Stimulated activated CD8-positive, alpha-beta memory T cell treated with anti-CD3 and anti-CD28 coated beads, Interleukin-7, amount 100 ng/mL, for 48 hours (primary cell): ENCODE measurements at regions not wholly inside any gene's neighbourhood (a gene's known extent, or its start where the extent isn't known, plus 50 kb on each side); places are given as distances from the start of the nearest gene placed in this dataset.
A peak's percentile ranks its signal among the peaks of the same experiment; 100 is the strongest.
"Not testable (repeated sequence)": the region's sequence is repeated elsewhere in the genome, so short reads cannot be mapped to it uniquely, and the experiment has no call there.

ENCODE experiments used
- DNase-seq, 2 donors: peaks; one replicate each; pipeline ENCODE4 v3.0.0-alpha.2; 2020; ENCODE audit warnings: low read depth in 1 of 2; ENCODE audit errors: extremely low read depth in 1 of 2

DNA sequence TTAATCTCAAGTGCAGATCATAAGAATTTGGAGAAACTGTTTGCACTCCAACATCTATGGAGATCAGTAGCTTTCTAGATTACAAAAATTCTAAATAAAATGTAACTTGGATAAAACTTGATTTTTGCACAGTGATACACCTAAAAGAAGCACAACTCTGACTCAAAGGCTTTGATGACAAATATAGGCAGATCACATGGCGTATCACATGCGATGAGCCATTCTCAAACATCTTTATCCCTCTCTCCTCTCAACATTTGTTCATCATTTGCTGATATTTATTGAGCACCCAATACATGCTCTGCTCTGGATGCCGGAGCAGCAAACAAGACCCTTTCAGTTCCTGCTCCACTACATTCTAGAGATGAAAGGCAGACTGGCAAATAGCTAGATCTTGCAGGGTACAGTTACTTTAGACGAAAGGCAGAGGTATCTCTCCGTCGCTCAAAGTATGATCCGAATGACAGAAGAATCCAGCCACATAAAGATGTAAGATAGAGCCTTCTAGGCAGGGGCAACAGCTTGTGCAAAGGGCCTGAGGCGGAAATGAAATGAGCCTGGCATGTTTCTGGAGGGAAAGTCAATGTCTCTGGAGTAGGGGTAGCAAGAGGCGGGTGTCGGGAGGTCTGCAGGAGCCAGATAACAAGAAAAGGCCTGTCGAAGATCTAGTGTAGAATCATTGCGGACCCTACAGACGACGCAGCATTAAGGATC, 145.8 kb upstream of the ERRFI1 start:
- no peak for DNase-seq

DNA sequence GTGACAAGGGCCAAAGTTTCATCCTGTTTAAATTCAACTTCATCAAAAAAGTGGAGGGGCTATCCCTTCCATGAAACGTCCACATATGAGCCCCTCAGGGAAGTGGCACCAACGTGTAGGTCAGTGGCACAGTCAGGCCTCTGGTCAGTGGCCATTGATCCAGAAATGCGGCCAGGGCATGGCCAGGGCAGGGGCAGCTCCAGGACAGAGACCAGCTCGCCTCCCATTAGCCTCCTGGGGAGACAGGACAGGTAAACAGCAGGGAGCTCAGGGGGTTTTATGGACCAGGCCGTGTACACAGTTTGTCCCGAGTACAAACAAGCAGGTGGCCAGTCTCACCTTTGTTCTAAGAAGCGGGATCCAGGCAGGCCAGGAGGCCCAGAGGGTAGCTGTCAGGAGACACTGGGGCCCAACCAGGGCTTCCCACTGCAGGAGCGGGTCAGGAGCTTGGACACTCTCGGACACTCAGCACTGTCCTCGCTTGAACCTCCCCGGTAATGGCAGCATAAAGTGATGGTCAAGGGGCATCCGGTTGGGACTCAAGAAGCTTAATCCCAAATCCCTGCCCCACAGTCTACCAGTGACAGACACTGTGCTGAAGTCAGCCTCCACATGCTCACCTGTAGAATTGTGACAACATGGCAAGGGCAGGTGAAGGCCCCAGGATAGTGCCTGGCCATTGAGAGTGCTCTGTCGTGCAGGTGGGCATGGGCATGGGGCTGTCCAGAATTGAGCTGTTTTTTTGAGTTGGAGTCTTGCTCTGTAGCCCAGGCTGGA, 144.1 kb upstream of the ERRFI1 start:
- DNase-seq = no peak

DNA sequence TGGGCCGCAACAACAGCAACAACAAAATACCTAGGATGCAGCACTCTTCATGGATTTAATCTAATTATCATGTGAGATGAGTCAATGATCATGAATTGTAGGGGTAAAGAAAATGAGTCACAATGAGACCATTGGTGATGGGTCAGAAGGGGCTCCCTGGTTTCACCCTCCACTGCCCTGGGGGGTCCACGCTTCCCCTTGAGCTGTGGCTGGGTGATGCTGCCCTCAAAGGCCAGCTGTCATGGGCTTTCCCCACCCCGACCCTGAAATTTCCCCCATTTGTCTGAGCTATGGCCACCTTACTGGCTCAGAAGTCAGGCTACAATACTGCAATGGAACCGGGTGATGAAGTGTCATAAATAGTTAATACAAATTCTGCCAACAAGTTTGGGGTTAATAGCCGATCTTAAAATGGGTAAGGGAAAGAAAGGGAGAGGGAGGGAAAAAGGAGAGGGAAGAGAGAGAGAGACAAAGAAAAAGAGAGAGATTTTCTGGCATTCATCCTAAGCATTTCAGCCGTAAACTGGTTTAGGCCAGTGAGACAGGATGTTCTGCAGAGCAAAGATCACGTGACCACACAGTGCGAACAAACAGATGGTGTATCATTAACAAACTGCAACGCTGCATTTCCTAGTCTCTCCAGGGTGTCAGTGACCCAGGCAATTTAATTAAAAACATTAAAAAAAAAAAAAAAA, 143.4 kb upstream of the ERRFI1 start:
- DNase-seq = no peak

DNA sequence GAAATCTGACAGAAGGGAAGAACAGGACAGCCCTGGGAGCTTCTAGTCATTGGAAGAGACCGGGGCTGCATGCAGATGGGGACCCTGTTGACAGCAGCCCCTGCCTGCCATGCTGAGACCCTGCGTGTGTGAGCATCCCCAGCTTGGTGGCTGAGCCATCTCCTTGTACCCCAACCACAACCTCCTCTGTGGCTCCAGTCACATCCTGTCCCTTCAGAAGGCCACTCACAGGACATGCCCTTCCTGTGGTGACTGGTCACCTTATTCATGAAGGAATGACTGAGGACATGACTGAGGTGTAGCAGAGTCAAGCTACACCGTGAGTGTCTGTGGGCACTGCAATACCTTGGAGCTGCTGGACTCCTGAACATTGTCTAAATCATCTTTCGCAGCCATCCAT, 141.8 kb upstream of the ERRFI1 start:
- no peak for DNase-seq

DNA sequence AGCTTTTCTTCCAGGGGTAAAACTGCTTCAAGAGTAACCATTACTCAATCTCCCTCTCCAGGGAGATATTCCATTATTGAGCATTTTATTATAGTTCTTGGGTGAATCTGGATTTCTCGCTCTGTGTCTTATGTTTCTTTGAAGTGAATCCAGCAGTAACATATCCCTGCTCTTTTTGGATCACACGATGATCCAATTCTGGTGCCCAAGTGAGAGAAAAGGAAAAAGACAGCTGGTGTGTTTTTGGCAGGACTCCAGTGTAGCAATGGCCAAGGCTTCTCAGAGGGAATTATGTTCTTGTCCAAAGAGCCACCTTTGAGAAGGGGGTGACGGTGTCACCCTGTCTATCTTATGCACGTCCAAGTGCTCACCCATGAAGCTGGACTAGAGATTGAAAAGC, 140.3 kb upstream of the ERRFI1 start:
- no peak for DNase-seq

DNA sequence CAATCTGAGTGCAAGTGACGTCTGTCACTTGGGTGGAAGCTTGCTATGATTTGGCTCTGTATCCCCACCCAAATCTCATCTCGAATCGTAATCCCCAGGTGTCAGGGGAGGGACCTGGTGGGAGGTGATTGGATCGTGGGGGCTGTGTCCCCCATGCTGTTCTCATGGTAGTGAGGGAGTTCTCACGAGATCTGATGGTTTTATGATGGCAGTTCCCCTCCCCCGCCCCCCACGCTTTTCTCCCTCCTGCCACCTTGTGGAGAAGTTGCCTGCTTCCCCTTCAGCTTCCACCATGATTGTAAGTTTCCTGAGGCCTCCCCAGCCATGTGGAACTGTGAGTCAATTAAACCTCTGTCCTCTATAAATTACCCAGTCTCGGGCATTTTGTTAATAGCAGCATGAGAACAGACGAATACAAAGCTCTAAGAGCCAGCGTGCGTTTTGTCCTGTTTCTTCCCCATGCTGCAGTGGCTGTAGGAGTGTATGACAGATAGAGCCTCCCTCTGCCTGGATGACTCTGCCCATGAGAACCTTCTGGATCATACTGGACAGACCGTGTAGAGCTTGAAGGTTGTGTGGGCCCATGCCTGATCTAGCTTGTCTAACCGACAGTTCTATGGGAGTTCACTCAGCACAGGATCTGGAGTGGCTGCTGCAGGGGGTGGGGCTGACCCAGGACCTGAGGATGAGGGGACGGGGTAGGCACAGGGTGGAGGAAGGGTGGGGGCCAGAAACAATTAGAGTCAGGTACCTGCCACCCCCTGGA, 139.7 kb upstream of the ERRFI1 start:
- no peak for DNase-seq

DNA sequence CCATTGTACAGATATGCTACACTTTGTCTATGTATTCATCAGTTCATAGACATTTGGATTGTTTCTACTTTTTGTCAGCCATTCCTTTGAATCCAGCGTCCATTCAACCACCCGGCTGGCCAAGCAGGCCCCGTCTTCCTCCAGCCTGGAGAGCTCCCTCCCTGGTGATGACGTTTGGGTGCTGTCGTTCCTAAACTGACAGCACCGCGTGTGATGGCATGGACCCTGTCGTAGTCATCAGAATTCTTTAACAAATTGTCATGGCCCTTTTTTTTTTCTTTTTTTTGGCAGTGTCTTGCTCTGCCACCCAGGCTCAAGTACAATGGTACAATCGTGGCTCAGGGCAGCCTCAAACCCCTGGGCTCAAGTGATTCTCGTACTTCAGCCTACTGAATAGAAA, 138.6 kb upstream of the ERRFI1 start:
- no peak for DNase-seq

DNA sequence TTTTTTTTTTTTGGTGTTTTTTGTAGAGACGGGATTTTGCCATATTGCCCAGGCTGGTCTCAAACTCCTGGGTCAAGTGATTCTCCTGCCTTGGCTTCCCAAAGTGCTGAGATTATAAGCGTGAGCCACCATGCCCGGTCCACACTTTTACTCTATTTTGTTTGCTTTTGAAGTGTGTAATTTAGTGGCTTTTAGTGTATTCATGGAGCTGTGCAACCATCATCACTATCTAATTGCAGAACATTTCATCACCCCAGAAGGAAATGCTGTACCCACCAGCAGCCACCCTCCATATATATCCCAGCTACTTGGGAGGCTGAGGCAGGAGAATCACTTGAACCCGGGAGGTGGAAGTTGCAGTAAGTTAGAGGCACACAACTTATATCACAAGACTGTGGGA, 136.9 kb upstream of the ERRFI1 start:
- DNase-seq = no peak

DNA sequence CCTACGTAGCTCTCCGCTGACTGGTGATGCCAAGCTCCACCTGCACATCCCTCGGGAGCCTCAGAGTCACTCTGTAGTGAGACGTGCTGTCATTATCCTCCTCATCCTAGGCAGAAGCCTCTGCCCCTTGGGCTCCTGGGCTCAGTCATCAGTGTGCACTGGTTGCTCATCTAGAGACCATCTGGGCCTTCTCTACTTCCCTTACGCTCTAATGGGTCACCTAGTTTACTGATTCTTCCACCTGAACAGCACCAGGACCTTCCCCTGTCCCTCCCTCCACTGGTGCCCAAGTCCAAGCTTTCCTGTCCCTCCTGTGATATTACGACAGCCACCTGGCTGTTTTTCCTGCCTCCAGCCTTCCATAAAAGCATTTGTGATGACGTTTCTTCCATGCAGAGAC, 136.1 kb upstream of the ERRFI1 start:
- no peak for DNase-seq

DNA sequence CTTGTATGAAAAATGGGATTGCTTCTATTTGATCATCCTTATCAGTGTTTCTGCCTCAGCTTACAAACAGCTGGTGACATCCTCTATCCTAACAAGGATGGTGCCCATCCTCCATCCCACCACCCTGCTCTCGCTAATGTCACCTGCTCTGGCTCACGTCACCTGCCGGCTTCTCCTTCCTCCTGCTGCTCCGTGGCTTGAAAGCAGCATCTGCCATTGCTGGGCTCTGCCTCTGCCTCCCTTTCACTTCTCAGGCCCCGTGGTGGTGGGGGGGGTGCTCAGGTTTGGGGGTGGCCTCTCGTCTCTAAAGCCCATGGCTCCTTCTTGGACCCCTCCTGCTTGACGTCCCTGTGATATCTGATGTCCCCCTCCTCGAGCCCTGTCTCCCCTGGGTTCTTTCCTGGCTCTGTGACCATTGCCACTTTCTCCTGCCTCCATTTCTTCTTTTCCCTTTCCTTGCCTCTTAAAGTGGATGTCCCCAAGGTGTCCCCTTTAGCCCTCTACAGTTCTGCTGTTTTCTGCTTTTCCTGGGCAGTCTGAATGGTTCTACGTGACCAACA, 135.5 kb upstream of the ERRFI1 start:
- DNase-seq = no peak

DNA sequence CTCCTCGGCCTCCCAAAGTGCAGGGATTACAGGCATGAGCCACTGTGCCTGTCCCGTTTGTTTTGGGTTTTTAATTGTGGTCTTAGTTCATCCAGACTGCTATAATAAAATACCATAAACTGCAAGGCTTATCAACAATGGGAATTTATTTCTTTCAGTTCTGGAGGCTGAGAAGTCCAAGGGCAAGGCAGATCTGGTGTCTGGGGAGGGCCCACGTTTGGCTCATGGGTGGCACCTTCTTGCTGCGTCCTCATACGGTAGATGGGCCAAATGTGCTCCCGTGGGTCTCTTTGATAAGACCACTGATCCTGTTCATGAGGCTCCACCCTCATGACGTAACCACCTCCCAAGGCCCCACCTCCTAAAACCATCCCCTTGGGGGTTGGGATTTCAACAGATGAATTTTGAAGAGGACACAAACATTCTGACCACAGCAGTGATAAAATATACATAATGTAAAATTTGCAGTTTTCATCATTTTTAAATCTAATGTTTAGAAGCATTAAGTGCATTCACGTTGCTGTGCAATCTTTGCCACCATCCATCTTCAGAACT, 133.4 kb upstream of the ERRFI1 start:
- DNase-seq = no peak

DNA sequence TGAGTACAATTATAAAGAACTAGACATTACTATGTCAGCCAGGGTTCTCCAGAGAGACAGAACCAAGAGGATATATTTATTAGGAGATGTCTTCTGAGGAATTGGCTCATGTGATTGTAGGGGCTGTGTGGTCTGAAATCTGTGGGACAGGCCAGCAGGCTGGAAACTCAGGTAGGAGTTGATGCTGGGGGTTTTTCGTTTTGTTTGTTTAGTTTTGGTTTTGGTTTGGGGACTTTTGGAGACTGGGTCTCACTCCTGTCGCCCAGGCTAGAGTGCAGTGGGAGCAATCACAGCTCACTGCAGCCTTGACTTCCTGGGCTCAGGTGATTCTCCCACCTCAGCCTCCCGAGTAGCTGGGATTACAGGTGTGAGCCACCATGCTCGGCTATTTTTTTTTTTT, 132.9 kb upstream of the ERRFI1 start:
- DNase-seq = no peak

DNA sequence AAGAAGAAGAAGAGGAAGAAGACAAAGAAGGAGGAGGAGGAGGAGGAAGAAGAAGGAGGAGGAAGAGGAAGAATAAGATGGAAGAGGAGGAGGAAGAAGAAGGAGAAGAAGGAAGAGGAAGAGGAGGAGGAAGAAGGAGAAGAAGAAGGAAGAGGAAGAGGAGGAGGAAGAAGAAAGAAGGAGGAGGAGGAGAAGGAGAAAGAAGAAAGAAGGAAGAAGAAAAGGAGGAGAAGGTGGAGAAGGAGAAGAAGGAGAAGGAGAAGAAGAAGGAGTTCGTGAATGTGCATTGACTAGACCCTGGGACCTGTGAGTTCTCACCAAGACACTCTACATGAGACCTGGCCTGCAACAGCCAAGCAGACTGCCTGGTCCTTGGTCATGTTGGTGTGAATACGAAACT, 131.7 kb upstream of the ERRFI1 start:
- DNase-seq = no peak

DNA sequence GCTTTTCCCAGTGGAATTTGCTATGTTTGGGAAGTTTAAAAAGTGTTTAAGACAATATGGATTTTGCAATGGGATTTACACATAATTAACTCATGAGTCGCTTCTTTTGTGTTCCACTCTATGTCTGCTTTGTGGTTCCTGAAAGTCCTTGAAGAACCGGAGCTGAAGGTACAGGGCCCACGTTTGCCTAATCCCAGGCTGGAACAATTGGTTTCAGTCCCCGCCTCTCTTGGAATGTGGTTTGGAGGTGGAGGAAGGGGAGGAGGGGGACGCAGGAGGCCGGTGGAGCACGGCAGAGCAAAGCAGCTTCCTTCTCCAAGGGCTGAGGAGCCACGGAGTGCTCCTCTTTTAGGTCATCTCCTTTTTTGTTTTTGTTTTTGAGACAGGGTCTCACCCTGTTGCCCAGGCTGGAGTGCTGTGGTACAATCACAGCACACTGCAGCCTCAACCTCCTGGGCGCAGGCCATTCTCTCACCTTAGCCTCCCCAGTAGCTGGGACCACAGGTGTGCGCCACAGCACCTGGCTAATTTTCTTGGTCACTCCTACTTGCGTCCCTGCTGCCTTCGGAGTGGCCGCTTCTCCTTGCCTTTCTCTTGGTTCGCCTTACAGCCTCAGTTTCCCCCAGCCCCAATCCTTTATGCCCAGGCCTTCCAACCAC, 129.5 kb upstream of the ERRFI1 start:
- DNase-seq = no peak

DNA sequence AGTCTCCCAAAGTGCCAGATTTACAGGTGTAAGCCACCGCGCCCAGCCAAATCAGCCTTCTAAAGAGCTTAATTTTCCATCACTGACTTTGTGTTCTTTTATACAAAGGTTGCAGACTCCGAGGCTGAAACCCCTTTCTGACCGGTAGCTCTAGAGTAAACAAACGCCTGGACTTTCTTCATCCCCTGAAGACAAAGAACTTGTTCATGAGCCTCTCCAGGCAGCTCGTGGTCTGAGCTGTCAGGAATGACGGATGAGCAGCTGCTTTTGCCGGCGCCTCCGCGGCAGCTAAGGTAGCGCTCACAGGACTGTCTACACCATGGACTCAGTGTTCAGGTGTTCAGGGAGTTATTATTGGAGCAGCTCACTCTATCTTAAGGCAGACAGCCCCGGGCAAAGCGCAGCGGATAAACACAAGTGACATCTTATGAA, 128.5 kb upstream of the ERRFI1 start:
- DNase-seq = no peak

DNA sequence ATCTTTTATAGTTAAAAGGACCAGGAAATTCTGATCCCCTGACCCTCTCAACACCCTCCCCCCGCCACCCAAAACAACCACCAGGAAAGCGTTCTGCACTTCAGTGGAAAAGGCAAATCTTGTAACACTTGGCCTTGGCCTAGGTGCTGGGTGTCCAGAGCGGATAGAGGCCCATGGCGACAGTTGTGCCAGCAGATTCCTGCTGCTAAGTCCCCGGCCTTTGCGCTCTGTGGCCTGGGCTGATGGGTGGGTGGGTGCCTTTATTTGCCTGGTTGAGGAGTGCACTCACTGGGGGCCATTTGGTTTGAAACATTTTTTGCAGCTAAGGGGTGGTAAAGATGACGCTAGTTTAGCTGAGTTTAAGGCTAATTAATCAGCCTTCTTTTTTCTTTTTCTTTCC, 127.9 kb upstream of the ERRFI1 start:
- no peak for DNase-seq

DNA sequence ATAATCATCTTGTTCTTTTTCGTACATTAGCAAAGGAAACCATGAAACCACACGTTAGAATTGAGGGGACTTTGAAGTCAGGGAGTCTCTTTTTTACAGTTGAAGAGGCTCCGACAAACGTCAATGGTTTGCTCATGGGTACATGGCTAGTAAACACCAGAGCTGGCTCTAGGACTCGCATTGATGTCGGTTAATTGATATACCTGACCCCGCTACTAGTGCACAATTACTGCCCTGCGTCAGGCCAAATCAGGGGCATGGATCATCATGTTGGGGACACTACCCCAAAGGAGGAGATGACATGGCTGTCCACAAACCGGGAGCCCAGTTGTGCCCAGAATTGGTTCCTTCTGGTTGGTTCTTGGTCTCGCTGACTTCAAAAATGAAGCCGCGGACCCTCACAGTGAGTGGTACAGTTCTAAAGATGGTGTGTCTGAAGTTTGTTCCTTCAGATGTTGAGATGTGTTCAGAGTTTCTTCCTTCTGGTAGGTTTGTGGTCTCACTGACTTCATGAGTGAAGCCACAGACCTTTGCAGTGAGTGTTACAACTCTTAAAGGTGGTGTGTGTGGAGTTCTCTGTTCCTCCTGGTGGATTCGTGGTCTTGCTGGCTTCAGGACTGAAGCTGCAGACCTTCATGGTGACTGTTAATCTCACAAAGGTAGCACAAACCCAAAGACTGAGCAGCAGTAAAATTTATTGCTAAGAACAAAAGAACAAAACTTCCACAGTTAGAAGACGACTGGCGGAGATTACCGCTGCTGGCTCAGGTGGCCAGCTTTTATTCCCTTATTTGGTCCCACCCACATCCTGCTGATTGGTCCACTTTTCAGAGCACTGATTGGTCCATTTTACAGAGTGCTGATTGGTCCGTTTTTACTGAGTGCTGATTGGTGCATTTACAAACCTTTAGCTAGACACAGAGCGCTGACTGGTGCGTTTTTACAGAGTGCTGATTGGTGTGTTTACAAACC, 126.9 kb upstream of the ERRFI1 start:
- peak in 1 of 2 donors; percentile 20 for DNase-seq

DNA sequence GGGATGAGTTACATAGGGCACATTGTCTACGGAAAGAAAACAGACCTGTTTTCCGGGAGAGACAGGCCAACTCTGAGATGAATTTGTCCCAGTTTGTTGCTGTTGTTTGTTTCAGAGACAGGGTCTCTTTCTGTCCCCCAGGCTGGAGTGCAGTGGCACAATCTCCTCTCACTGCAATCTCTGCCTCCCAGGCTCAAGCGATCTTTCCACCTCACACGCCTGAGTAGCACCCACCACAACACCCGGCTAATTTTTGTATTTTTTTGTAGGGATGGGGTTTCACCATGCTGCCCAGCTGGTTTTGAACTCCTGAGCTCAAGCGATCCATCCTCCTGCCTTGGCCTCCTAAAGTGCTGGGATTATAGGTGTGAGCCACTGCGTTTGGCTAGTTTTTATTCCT, 125.5 kb upstream of the ERRFI1 start:
- DNase-seq = no peak

DNA sequence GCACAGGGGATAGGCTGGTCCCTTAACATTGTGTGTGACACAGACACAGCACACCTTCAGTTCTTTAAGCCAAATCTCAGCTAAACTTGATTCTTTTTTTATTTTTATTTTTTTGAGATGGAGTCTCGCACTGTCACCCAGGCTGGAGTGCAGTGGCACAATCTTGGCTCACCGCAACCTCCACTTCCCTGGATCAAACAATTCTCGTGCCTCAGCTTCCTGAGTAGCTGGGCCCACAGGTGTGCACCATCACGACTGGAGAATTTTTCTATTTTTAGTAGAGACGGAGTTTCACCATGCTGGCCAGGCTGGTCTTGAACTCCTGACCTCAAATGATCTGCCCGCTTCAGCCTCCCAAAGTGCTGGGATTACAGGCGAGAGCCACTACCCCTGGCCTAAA, 123.6 kb upstream of the ERRFI1 start:
- DNase-seq = not testable (repeated sequence)
